ACC112 (cell line): ENCODE measurements at regions not wholly inside any gene's neighbourhood (a gene's known extent, or its start where the extent isn't known, plus 50 kb on each side); places are given as distances from the start of the nearest gene placed in this dataset.

Experiments used
- H2AFZ ChIP-seq: fragments of 200-600 bp; sonication (generic); one replicate; pipeline ENCODE4 v1.6.0; 2017; ENCODE audit warnings: antibody characterized with exemption, low read length; ENCODE audit not compliant: unreplicated experiment
- H3K27ac ChIP-seq: fragments of 200-600 bp; sonication (generic); 2 replicates; pipeline ENCODE4 v1.5.1; 2014; ENCODE audit warnings: low read depth, mild to moderate bottlenecking, antibody characterized with exemption, low read length, moderate library complexity
- H3K27me3 ChIP-seq: fragments of 200-600 bp; sonication (generic); 2 replicates; pipeline ENCODE4 v1.6.1; 2014; ENCODE audit warnings: mild to moderate bottlenecking, antibody characterized with exemption, low read length, moderate library complexity, mixed read lengths; ENCODE audit not compliant: insufficient read depth
- H3K36me3 ChIP-seq: fragments of 200-600 bp; sonication (generic); 2 replicates; pipeline ENCODE4 v1.6.1; 2016; ENCODE audit warnings: mild to moderate bottlenecking, antibody characterized with exemption, low read length, moderate library complexity, mixed read lengths; ENCODE audit not compliant: insufficient read depth
- H3K4me1 ChIP-seq: fragments of 200-600 bp; sonication (generic); one replicate; pipeline ENCODE4 v1.6.1; 2016; ENCODE audit warnings: low read length, mixed read lengths; ENCODE audit not compliant: insufficient read depth, unreplicated experiment, control insufficient read depth
- H3K4me3 ChIP-seq: fragments of 200-600 bp; sonication (generic); 2 replicates; pipeline ENCODE4 v1.5.1; 2014; ENCODE audit warnings: mild to moderate bottlenecking, low read depth, low read length
- H3K79me2 ChIP-seq: fragments of 200-600 bp; sonication (generic); one replicate; pipeline ENCODE4 v1.6.0; 2016; ENCODE audit warnings: low read length; ENCODE audit not compliant: control insufficient read depth, unreplicated experiment, insufficient read depth

- H2AFZ ChIP-seq = no peak overlapping the region
- H3K36me3 ChIP-seq = no peaks in the 10 kb centered on the region
- H3K79me2 ChIP-seq = no peaks in the 10 kb centered on the region
- peak overlapping the region; percentile 25; the same call in 1 of the 2 replicates for H3K27ac ChIP-seq
- H3K27me3 ChIP-seq = no peaks in the 10 kb centered on the region
- H3K4me3 ChIP-seq = no peak overlapping the region
- H3K4me1 ChIP-seq = peaks cover 21% of the 10 kb centered on the region
These were observed 187.4 kb upstream of the SLC24A2 start for GRCh38 chr9:19976226-19976625.

GRCh38 chr9:19975499-19975898, 186.7 kb upstream of the SLC24A2 start:
- no peaks in the 10 kb centered on the region for H3K36me3 ChIP-seq
- H3K27ac ChIP-seq = peak overlapping the region; percentile 25; the same call in 1 of the 2 replicates
- H3K4me1 ChIP-seq = peaks cover 21% of the 10 kb centered on the region
- no peak overlapping the region for H2AFZ ChIP-seq
- no peaks in the 10 kb centered on the region for H3K27me3 ChIP-seq
- H3K4me3 ChIP-seq = no peak overlapping the region
- H3K79me2 ChIP-seq = no peaks in the 10 kb centered on the region

GRCh38 chr9:19969721-19970120, 180.9 kb upstream of the SLC24A2 start:
- Histone ChIP-seq H3K36me3 (no peaks in the 10 kb centered on the region), H2AFZ (peak overlapping the region; percentile 35), H3K27ac (no peak overlapping the region), H3K79me2 (no peaks in the 10 kb centered on the region), H3K27me3 (no peaks in the 10 kb centered on the region), H3K4me3 (no peak overlapping the region), H3K4me1 (peaks cover 28% of the 10 kb centered on the region)

- H3K36me3 ChIP-seq = no peaks in the 10 kb centered on the region
- H2AFZ ChIP-seq = no peak overlapping the region
- no peaks in the 10 kb centered on the region for H3K79me2 ChIP-seq
- H3K4me1 ChIP-seq = peaks cover 27% of the 10 kb centered on the region
- no peaks in the 10 kb centered on the region for H3K27me3 ChIP-seq
- no peak overlapping the region for H3K4me3 ChIP-seq
- no peak overlapping the region for H3K27ac ChIP-seq
These were observed 179.1 kb upstream of the SLC24A2 start for GRCh38 chr9:19967888-19968459.

- Histone ChIP-seq H3K79me2 (no peaks in the 10 kb centered on the region), H3K4me3 (no peak overlapping the region), H3K27me3 (no peaks in the 10 kb centered on the region), H2AFZ (no peak overlapping the region), H3K4me1 (peaks cover 27% of the 10 kb centered on the region), H3K36me3 (no peaks in the 10 kb centered on the region), H3K27ac (no peak overlapping the region)
These were observed 178.5 kb upstream of the SLC24A2 start for GRCh38 chr9:19967216-19967887.

- no peaks in the 10 kb centered on the region for H3K36me3 ChIP-seq
- no peaks in the 10 kb centered on the region for H3K27me3 ChIP-seq
- no peak overlapping the region for H3K4me3 ChIP-seq
- H3K27ac ChIP-seq = no peak overlapping the region
- H3K4me1 ChIP-seq = peaks cover 27% of the 10 kb centered on the region
- no peak overlapping the region for H2AFZ ChIP-seq
- no peaks in the 10 kb centered on the region for H3K79me2 ChIP-seq
These were observed 176.5 kb upstream of the SLC24A2 start for GRCh38 chr9:19965336-19965735.

GRCh38 chr9:19947996-19948395, 159.2 kb upstream of the SLC24A2 start:
- Histone ChIP-seq H3K79me2 (no peaks in the 10 kb centered on the region), H2AFZ (no peak overlapping the region), H3K27me3 (no peaks in the 10 kb centered on the region), H3K27ac (no peak overlapping the region), H3K36me3 (no peaks in the 10 kb centered on the region), H3K4me3 (no peak overlapping the region), H3K4me1 (no peaks in the 10 kb centered on the region)

GRCh38 chr9:19946441-19947109, 157.7 kb upstream of the SLC24A2 start:
- Histone ChIP-seq H3K27me3 (no peaks in the 10 kb centered on the region), H3K36me3 (no peaks in the 10 kb centered on the region), H3K4me1 (no peaks in the 10 kb centered on the region), H3K79me2 (no peaks in the 10 kb centered on the region), H2AFZ (peak overlapping the region; percentile 12), H3K27ac (no peak overlapping the region), H3K4me3 (no peak overlapping the region)

GRCh38 chr9:19941874-19942273, 153.0 kb upstream of the SLC24A2 start:
- Histone ChIP-seq H3K4me1 (no peaks in the 10 kb centered on the region), H2AFZ (no peak overlapping the region), H3K36me3 (no peaks in the 10 kb centered on the region), H3K27ac (no peak overlapping the region), H3K4me3 (no peak overlapping the region), H3K27me3 (no peaks in the 10 kb centered on the region), H3K79me2 (no peaks in the 10 kb centered on the region)

GRCh38 chr9:19940811-19941535, 152.1 kb upstream of the SLC24A2 start:
- Histone ChIP-seq H2AFZ (no peak overlapping the region), H3K27me3 (no peaks in the 10 kb centered on the region), H3K4me1 (no peaks in the 10 kb centered on the region), H3K36me3 (no peaks in the 10 kb centered on the region), H3K4me3 (no peak overlapping the region), H3K27ac (no peak overlapping the region), H3K79me2 (no peaks in the 10 kb centered on the region)
